CD8-positive, alpha-beta memory T cell (primary cell): ENCODE measurements at regions not wholly inside any gene's neighbourhood (a gene's known extent, or its start where the extent isn't known, plus 50 kb on each side); places are given as distances from the start of the nearest gene placed in this dataset.
A peak's percentile ranks its signal among the peaks of the same experiment; 100 is the strongest.

Experiments
- CTCF ChIA-PET: fragments of 350-600 bp; sonication (Branson Sonifier 250); formaldehyde crosslinking; loops from one replicate; lab custom pipeline; 2021; ENCODE audit warnings: antibody characterized with exemption; lab: Charles Lee
- POLR2A ChIA-PET: fragments of 350-600 bp; sonication (Branson Sonifier 250); formaldehyde crosslinking; loops from one replicate; lab custom pipeline; 2021; ENCODE audit warnings: antibody characterized with exemption; lab: Charles Lee
- DNase-seq, 5 donors: peaks; one replicate each; pipeline versions ENCODE4 v3.0.0 to v3.0.0-alpha.2; 2020 to 2022; ENCODE audit warnings: mixed read lengths in 1 of 5
- H3K27ac ChIP-seq: one replicate; pipeline ENCODE4 v1.7.0; 2013; ENCODE audit warnings: low read depth, mild to moderate bottlenecking, low read length, moderate library complexity
- H3K27me3 ChIP-seq: 2 replicates; pipeline ENCODE4 v1.7.0; 2013; ENCODE audit warnings: low read length, mild to moderate bottlenecking; ENCODE audit not compliant: insufficient read depth, poor library complexity, severe bottlenecking
- H3K36me3 ChIP-seq: 2 replicates; pipeline ENCODE4 v1.7.0; 2013; ENCODE audit warnings: mild to moderate bottlenecking, low read length, moderate library complexity; ENCODE audit not compliant: insufficient read depth
- H3K4me1 ChIP-seq: 2 replicates; pipeline ENCODE4 v1.7.0; 2013; ENCODE audit warnings: mild to moderate bottlenecking, low read length, moderate library complexity; ENCODE audit not compliant: insufficient read depth
- H3K4me3 ChIP-seq: 2 replicates; pipeline ENCODE4 v1.7.0; 2013; ENCODE audit warnings: mild to moderate bottlenecking, low read length
- H3K9me3 ChIP-seq: 2 replicates; pipeline ENCODE4 v1.7.0; 2013; ENCODE audit warnings: mild to moderate bottlenecking, low read length
- H3K27ac Mint-ChIP-seq, 8 donors: one replicate each; pipeline ENCODE4 v1.8.0; 2020 to 2021; ENCODE audit warnings: mixed read lengths in 8 of 8, mild to moderate bottlenecking in 6 of 8, inconsistent platforms in 3 of 8, moderate library complexity in 3 of 8
- H3K27me3 Mint-ChIP-seq, 2 donors: one replicate each; pipeline ENCODE4 v1.8.0; 2020 to 2021; ENCODE audit warnings: mixed read lengths in 2 of 2, mild to moderate bottlenecking in 1 of 2, moderate library complexity in 1 of 2
- H3K36me3 Mint-ChIP-seq, 3 donors: one replicate each; pipeline ENCODE4 v1.8.0; 2020 to 2021; ENCODE audit warnings: mixed read lengths in 3 of 3, inconsistent platforms in 1 of 3, mild to moderate bottlenecking in 1 of 3
- H3K4me1 Mint-ChIP-seq, 3 donors: one replicate each; pipeline ENCODE4 v1.8.0; 2020 to 2021; ENCODE audit warnings: mixed read lengths in 3 of 3, inconsistent platforms in 1 of 3, mild to moderate bottlenecking in 1 of 3
- H3K4me3 Mint-ChIP-seq, 7 donors: one replicate each; pipeline ENCODE4 v1.8.0; 2020 to 2021; ENCODE audit warnings: mixed read lengths in 7 of 7, mild to moderate bottlenecking in 6 of 7, moderate library complexity in 4 of 7, inconsistent platforms in 2 of 7
- H3K9me3 Mint-ChIP-seq, 5 donors: one replicate each; pipeline ENCODE4 v1.8.0; 2020 to 2022; ENCODE audit warnings: mixed read lengths in 5 of 5, mild to moderate bottlenecking in 3 of 5, moderate library complexity in 2 of 5, inconsistent platforms in 1 of 5

GRCh38 chr2:120452945-120453634, 107.2 kb downstream of the INHBB start:
- Mint-ChIP-seq H3K4me1 (no peaks in the 10 kb centered on the region), H3K9me3 (peaks cover 5 to 15% (median 10%) of the 10 kb centered on the region in 5 donors), H3K36me3 (no peaks in the 10 kb centered on the region), H3K4me3 (no peak overlapping the region), H3K27ac (no peak overlapping the region), H3K27me3 (peaks cover 8 to 20% of the 10 kb centered on the region in 2 donors)
- H3K36me3 ChIP-seq = no peaks in the 10 kb centered on the region
- H3K4me3 ChIP-seq = no peak overlapping the region
- H3K9me3 ChIP-seq = peaks cover 8% of the 10 kb centered on the region
- CTCF ChIA-PET = no interaction called here
- H3K27me3 ChIP-seq = no peaks in the 10 kb centered on the region
- DNase-seq = peak in 1 of 5 donors; percentile 21
- no peaks in the 10 kb centered on the region for H3K4me1 ChIP-seq
- POLR2A ChIA-PET = no interaction called here
- H3K27ac ChIP-seq = no peak overlapping the region

GRCh38 chr2:120453635-120453998, 107.7 kb downstream of the INHBB start:
- Histone ChIP-seq H3K36me3 (no peaks in the 10 kb centered on the region), H3K4me1 (no peaks in the 10 kb centered on the region), H3K27ac (no peak overlapping the region), H3K9me3 (peaks cover 8% of the 10 kb centered on the region), H3K27me3 (no peaks in the 10 kb centered on the region), H3K4me3 (no peak overlapping the region)
- Mint-ChIP-seq H3K4me1 (no peaks in the 10 kb centered on the region), H3K36me3 (no peaks in the 10 kb centered on the region), H3K9me3 (peaks cover 8 to 15% (median 13%) of the 10 kb centered on the region in 5 donors), H3K4me3 (no peak overlapping the region), H3K27me3 (peaks cover 8 to 20% of the 10 kb centered on the region in 2 donors), H3K27ac (no peak overlapping the region)
- ChIA-PET CTCF (no interaction called here), POLR2A (no interaction called here)
- DNase-seq = no peak

GRCh38 chr2:120454654-120455385, 108.9 kb downstream of the INHBB start:
- peaks cover 9 to 23% (median 21%) of the 10 kb centered on the region in 5 donors for H3K9me3 Mint-ChIP-seq
- POLR2A ChIA-PET = no interaction called here
- no peaks in the 10 kb centered on the region for H3K27me3 ChIP-seq
- no peak overlapping the region for H3K4me3 ChIP-seq
- no peaks in the 10 kb centered on the region for H3K36me3 Mint-ChIP-seq
- H3K9me3 ChIP-seq = peaks cover 8% of the 10 kb centered on the region
- H3K4me1 ChIP-seq = no peaks in the 10 kb centered on the region
- H3K27ac Mint-ChIP-seq = no peak overlapping the region
- no peak overlapping the region for H3K27ac ChIP-seq
- DNase-seq = peak in 1 of 5 donors; percentile 8
- no peaks in the 10 kb centered on the region for H3K4me1 Mint-ChIP-seq
- H3K4me3 Mint-ChIP-seq = no peak overlapping the region
- CTCF ChIA-PET = no interaction called here
- peaks cover 4 to 16% of the 10 kb centered on the region in 2 donors for H3K27me3 Mint-ChIP-seq
- H3K36me3 ChIP-seq = no peaks in the 10 kb centered on the region

- H3K27me3 Mint-ChIP-seq = peaks cover 4 to 14% of the 10 kb centered on the region in 2 donors
- no peaks in the 10 kb centered on the region for H3K27me3 ChIP-seq
- H3K4me1 ChIP-seq = no peaks in the 10 kb centered on the region
- H3K4me3 ChIP-seq = no peak overlapping the region
- no peak for DNase-seq
- H3K36me3 ChIP-seq = no peaks in the 10 kb centered on the region
- H3K4me1 Mint-ChIP-seq = no peaks in the 10 kb centered on the region
- ChIA-PET CTCF (no interaction called here), POLR2A (no interaction called here)
- H3K36me3 Mint-ChIP-seq = no peaks in the 10 kb centered on the region
- peaks cover 8% of the 10 kb centered on the region for H3K9me3 ChIP-seq
- H3K9me3 Mint-ChIP-seq = peaks cover 9 to 23% (median 21%) of the 10 kb centered on the region in 5 donors
- H3K4me3 Mint-ChIP-seq = no peak overlapping the region
- no peak overlapping the region for H3K27ac Mint-ChIP-seq
- H3K27ac ChIP-seq = no peak overlapping the region
These were observed 109.5 kb downstream of the INHBB start for GRCh38 chr2:120455390-120455789.

- Mint-ChIP-seq H3K4me1 (no peaks in the 10 kb centered on the region), H3K36me3 (no peaks in the 10 kb centered on the region), H3K9me3 (peaks cover 9 to 23% (median 21%) of the 10 kb centered on the region in 5 donors), H3K4me3 (no peak overlapping the region), H3K27me3 (peaks cover 6 to 8% of the 10 kb centered on the region in 2 donors), H3K27ac (no peak overlapping the region)
- Histone ChIP-seq H3K27ac (no peak overlapping the region), H3K36me3 (no peaks in the 10 kb centered on the region), H3K4me3 (no peak overlapping the region), H3K27me3 (no peaks in the 10 kb centered on the region), H3K9me3 (peaks cover 8% of the 10 kb centered on the region), H3K4me1 (no peaks in the 10 kb centered on the region)
- peak in 1 of 5 donors; percentile 10 for DNase-seq
- ChIA-PET POLR2A (no interaction called here), CTCF (no interaction called here)
These were observed 110.9 kb downstream of the INHBB start for GRCh38 chr2:120456867-120457266.

- ChIA-PET POLR2A (no interaction called here), CTCF (no interaction called here)
- H3K27ac Mint-ChIP-seq = no peak overlapping the region
- DNase-seq = peak in 1 of 5 donors; percentile 21
- Histone ChIP-seq H3K4me3 (no peak overlapping the region), H3K4me1 (no peaks in the 10 kb centered on the region), H3K9me3 (peaks cover 8% of the 10 kb centered on the region), H3K27ac (no peak overlapping the region), H3K27me3 (no peaks in the 10 kb centered on the region), H3K36me3 (no peaks in the 10 kb centered on the region)
- peaks cover 9 to 23% (median 21%) of the 10 kb centered on the region in 5 donors for H3K9me3 Mint-ChIP-seq
- H3K4me3 Mint-ChIP-seq = no peak overlapping the region
- H3K36me3 Mint-ChIP-seq = no peaks in the 10 kb centered on the region
- no peaks in the 10 kb centered on the region for H3K4me1 Mint-ChIP-seq
- peaks cover 0 to 2% of the 10 kb centered on the region in 2 donors for H3K27me3 Mint-ChIP-seq
These were observed 114.6 kb downstream of the INHBB start for GRCh38 chr2:120460511-120460910.

- POLR2A ChIA-PET = no interaction called here
- Mint-ChIP-seq H3K4me3 (no peak overlapping the region), H3K27me3 (peaks cover 0 to 2% of the 10 kb centered on the region in 2 donors), H3K4me1 (no peaks in the 10 kb centered on the region), H3K27ac (no peak overlapping the region), H3K9me3 (peaks cover 9 to 23% (median 21%) of the 10 kb centered on the region in 5 donors), H3K36me3 (no peaks in the 10 kb centered on the region)
- DNase-seq = peak in 1 of 5 donors; percentile 21
- Histone ChIP-seq H3K36me3 (no peaks in the 10 kb centered on the region), H3K27ac (no peak overlapping the region), H3K4me3 (no peak overlapping the region), H3K9me3 (peaks cover 8% of the 10 kb centered on the region), H3K4me1 (no peaks in the 10 kb centered on the region), H3K27me3 (no peaks in the 10 kb centered on the region)
- CTCF ChIA-PET = no interaction called here
These were observed 115.2 kb downstream of the INHBB start for GRCh38 chr2:120461092-120461491.
